ENCODE measurements at regions not wholly inside any gene's neighbourhood (a gene's known extent, or its start where the extent isn't known, plus 50 kb on each side); places are given as distances from the start of the nearest gene placed in this dataset.
A peak's percentile ranks its signal among the peaks of the same experiment; 100 is the strongest.

DNA sequence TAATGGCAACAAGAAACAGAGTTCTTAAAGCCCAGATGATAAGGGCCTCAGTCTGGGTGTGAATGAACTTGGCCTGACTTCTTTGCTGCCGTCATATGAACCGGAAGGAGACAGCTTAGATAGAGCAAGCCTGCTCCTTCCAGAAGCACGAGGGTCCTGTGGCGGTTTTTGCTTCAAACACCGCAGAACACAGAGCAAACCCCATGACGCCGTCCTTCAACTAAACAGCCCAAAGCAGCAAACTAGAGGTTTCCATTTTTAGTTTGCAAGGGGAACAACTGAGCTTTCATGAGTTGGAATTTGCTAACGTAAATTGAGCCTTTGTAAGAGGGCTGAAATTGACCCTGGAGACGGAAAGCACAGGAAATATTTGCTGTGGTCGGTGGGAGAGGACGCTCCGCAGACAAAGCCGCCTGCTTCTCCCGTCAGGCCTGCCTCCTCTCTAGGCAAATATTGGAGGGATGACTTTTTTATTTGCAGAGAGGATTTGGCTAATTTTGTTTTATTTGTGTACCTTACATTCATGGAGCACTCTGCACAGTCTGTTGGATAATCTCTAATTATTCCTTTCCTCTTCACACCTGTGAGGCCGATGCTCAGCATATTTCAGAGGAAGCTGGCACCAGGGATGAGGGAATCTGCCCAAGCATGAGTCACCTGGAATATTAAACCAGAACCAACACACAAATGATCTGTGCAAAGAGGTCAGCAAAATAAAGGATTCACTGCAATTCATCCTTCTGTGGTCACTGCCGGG lies 134.0 kb upstream of the NCK2 start:
- Mint-ChIP-seq H3K36me3 (no peaks in the 10 kb centered on the region), H3K27ac (no peak overlapping the region), H3K9me3 (no peaks in the 10 kb centered on the region)
- ATAC-seq (no peak), DNase-seq (ENCODE audit: low spot score in 2 of 2) (no peak)

DNA sequence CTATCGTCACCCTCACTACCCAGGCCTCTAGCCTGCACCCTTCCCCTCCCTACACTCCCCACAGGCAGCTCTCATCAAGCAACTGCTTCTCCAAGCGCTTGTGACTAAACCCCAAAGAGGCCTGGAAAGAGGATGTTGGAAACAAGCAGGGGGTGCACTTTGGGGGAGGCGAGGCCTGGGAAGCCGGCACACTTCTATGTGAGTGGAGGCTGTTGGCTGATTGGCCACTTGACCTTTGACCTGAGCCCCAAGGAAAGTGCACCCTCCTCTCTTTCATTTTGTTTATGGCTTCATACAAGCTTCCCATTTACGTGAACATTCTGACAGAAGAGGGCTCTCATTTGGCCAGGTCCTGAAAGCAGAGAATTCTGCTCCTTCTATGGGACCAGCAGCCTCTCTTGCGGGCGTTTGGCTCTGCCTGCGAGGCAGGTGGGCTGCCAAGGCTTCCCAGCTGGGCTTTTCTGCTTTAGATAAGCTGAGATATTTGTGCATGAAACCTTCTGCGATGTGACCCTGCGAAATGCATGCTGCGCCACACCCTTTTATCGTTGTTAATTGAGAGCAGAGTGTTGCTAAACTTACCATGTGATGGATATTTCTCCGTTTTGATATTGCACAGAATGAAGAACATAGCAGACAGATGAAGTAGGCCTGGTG lies 134.8 kb upstream of the NCK2 start:
- no peak overlapping the region for H3K27ac Mint-ChIP-seq
- no peak for ATAC-seq
- no peak for DNase-seq (ENCODE audit: low spot score in 2 of 2)
- no peaks in the 10 kb centered on the region for H3K36me3 Mint-ChIP-seq
- H3K9me3 Mint-ChIP-seq, result no peaks in the 10 kb centered on the region

DNA sequence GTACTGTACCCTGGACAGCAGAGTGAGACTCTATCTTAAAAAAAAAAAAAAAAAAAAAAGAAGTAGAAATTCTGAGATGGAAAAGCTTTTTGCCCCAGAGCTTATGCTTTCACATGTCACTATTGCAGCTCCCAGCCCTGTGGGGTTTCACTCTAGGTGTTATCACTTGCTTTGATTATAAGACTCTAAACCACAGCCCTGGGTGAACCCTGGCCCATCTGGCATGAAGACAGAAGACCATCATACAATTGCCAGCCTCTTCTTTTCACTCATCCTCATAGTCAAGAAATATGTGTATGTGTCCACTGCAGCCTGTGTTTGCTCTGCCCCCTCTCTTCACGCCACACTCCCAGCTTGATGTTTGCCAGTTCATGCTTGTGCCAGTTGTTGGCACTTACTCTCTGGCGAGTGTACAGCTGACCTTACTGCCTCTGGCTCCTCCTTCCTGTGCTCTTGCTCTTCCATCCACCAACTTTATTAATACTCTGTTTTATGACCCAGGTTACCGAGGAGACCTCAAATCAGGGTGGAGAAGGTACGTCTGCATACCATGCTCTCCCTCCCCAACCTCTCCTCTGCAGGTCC lies 136.7 kb upstream of the NCK2 start:
- H3K36me3 Mint-ChIP-seq, result no peaks in the 10 kb centered on the region
- no peak for ATAC-seq
- no peak for DNase-seq (ENCODE audit: low spot score in 2 of 2)
- H3K27ac Mint-ChIP-seq, result no peak overlapping the region
- no peaks in the 10 kb centered on the region for H3K9me3 Mint-ChIP-seq

DNA sequence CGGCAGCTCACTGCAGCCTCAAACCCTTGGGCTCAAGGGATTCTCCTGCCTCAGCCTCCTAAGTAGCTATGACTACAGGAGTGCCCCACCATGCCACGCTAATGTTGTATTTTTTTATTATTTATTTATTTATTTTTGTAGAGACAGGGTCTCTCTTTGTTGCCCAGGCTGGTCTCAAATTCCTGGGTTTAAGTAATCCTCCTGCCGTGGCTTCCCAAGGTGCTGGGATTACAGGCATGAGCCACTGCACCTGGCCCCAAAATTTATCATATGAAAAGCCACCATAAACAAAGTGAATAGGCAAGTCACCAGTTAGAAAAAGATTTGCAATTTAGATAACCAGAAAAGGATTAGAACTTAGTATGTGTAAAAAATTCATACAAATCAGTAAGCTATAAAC lies 138.6 kb upstream of the NCK2 start:
- ATAC-seq (no peak), DNase-seq (ENCODE audit: low spot score in 2 of 2) (no peak)
- no peak overlapping the region for H3K27ac Mint-ChIP-seq
- H3K36me3 Mint-ChIP-seq, result no peaks in the 10 kb centered on the region
- no peaks in the 10 kb centered on the region for H3K9me3 Mint-ChIP-seq

DNA sequence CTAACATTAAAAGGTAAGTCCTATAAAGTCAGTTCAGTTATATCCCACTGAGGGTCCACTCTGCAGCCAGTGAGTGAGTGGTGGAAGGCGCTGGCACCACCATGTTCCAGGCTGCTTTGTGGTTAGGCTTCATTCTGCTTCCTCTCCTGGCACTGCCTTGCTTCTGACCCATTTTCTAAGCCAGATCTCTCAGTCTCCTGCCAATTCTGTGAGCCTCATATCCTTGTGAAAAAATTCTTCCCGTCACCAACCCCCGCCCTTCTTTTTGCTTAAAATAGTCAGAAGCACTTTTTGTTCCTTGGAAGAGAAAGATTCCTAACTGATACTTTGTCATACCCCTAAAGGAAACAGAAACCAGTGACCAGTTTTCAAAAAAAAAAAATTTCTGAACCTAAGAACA lies 139.8 kb upstream of the NCK2 start:
- ATAC-seq (no peak), DNase-seq (ENCODE audit: low spot score in 2 of 2) (no peak)
- H3K9me3 Mint-ChIP-seq, result no peaks in the 10 kb centered on the region
- H3K36me3 Mint-ChIP-seq, result peaks cover 0 to 3% of the 10 kb centered on the region in 2 donors
- no peak overlapping the region for H3K27ac Mint-ChIP-seq

DNA sequence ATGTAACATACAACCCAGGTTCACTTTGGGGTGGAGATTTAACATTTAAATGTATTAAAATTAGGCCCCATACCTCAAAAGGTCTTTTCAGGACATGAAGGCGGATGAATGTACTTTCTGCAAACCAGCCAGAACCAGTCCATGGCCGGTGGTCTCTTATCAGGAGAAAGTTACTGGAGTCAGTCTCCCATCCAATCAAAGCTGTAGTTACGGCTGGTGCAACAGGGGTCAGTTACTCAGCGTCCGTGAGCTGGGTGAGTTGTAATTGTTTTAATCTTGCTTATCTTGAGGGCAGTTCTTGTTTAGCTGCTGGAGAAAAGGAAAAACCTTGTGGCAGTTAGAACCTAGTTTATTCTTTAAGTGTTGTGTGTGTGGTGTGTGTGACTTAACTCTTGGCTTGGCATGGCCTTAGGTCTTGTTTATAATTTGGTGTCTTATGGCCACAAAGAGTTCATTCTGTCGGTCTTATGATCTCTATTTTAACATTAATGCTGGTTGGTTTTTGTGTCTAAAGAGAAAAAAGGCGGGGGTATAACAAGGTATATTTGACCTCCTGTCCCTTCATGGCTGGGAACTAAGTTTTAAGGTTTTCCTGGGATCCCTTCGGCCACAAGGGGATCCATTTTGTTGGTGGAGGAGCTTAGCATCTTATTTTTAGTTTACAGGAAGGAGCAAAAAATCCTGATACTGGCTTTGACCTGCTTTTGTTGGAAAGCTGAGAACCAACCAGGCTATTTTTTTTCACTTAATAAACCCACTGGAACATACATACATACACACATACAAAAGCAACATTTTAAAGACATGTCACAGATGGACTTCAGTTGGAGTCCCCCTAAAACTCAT lies 143.5 kb upstream of the NCK2 start:
- DNase-seq (ENCODE audit: low spot score in 2 of 2), result no peak
- no peaks in the 10 kb centered on the region for H3K9me3 Mint-ChIP-seq
- no peak overlapping the region for H3K27ac Mint-ChIP-seq
- peaks cover 0 to 4% of the 10 kb centered on the region in 2 donors for H3K36me3 Mint-ChIP-seq
- no peak for ATAC-seq

DNA sequence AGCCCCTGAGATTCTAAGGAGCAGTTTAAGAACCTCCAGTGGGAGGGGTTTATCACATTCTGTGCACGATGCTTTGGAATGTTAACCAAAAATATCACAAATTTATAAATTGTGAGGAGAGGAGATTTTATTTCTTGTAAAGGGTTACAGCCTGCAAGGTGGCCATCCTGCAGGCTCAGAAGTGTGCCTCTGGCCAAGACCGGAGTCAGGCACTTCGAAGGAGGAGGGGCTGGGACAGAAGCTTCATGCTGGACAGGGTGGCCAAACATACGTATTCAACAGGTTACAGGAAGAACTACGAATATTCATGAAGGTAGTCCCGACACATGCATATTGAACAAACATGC lies 144.1 kb upstream of the NCK2 start:
- no peak for ATAC-seq
- Mint-ChIP-seq H3K27ac (no peak overlapping the region), H3K36me3 (peaks cover 0 to 4% of the 10 kb centered on the region in 2 donors), H3K9me3 (no peaks in the 10 kb centered on the region)
- DNase-seq (ENCODE audit: low spot score in 2 of 2), result no peak

DNA sequence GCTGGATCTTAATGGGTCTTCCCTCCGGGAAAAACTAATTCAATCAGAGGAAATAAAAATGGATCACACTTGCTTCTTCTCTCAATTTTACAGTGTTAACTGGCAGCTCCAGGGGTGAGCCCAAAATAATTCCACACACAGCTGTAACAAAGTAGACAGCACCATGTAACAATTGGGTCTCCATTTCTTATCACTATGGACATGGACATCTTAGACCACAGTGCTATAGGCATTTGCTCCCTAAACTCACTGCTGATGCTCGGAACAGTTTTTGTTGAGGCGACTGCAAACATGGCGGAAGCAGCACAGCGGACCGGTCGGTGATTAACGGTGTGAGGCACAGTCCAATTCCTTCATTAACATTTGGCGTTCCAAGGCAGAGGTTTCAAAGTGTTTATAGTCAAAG lies 144.7 kb upstream of the NCK2 start:
- no peak for ATAC-seq
- H3K27ac Mint-ChIP-seq, result peak overlapping the region in 1 of 2 donors; percentile 25

DNA sequence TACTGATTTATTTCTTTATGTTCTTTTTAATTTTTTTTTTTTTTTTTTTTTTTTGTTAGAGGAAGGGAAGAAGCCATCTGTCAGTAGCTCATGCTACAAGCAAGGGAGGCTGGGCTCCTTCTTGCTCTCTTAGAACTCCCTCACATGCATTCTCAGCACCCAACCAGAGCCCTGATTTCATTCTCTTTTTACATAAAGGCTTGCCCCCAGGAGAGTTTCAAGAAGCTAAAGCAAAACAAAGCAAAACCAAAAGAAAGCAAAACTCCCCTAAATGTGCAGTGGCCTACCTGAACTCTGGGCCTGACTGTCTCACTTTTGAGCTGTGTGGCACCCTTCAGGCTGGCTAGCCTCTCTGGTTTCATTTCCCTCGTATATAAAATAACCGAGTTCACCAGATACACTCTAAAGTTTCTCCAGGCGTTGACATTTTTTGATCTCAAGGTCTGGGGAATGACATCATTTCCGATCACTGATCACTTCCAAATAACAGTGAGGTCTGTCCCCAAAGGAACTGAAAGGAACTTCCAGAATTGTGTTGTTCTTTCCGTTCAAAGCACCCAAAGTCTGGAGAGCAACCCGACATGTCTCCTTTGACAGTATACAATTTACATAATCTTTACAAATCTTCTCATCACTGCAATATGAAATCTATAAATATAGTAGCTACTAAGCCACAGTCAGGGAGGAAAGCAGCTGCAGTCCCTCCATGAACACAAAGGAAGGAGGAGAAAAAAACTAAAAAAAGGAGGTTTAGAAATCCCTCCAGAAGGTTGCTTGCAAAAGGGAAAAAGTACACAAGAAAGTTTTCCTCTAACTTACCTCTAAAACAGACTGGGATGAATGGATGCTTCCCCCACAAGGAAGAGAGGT lies 145.6 kb upstream of the NCK2 start:
- ATAC-seq (peak; percentile 26 to 47), DNase-seq (ENCODE audit: low spot score in 2 of 2) (no peak)
- Mint-ChIP-seq H3K36me3 (peaks cover 0 to 4% of the 10 kb centered on the region in 2 donors), H3K9me3 (no peaks in the 10 kb centered on the region), H3K27ac (peak overlapping the region in 1 of 2 donors; percentile 28)

More for the DNA sequence above, 144.7 kb upstream of the NCK2 start:
- no peaks in the 10 kb centered on the region for H3K9me3 Mint-ChIP-seq
- DNase-seq (ENCODE audit: low spot score in 2 of 2), result no peak
- peaks cover 0 to 4% of the 10 kb centered on the region in 2 donors for H3K36me3 Mint-ChIP-seq

DNA sequence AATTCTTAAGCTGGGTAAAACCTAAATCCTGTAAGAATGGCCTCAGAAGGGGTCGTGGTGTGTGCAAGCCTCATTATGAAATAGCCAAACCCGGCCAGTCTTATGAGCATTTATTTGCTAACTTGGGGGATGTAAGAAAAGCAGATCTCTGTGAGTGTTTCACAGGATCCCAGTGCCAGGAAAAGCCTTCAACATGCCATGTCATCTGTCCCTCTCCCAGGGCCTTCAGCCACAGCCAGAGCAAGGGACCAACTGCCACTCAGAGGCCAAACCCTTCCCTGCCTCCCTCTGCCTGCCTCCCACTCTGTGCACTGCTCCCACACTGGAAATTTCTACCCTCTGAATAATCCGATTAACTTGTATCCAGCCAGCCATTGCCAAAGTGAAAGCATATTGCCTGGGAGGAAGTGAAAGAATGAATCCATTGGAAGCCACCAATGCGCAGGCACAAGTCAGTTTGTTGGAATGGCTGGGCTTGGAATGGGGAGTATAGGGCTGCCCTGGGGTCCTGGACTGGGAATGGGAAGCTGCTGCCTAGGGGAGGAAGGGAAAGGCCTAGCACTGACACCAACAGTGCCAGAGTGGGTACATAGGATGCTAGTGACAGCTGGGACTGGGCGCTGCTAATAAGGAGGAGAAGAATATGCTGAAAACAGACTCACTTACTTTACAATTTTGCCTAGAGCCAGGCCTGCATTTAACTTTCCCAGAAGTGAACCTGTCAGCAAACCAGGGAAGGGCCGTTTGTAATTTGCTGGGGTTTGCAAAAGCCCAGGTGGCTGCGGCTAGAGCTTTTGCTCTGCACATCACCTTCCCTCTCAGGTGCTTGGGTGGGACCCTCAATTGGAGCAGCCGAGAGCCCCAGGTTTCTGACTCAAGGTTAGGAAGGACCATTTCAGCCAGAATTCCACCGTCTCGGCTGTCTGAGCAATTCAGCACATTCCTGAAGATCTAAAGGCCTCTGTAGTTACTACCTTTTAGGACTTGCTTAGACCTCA lies 146.6 kb upstream of the NCK2 start:
- H3K27ac Mint-ChIP-seq, result peak overlapping the region in 1 of 2 donors; percentile 1
- DNase-seq (ENCODE audit: low spot score in 2 of 2) (no peak), ATAC-seq (no peak)
- H3K9me3 Mint-ChIP-seq, result no peaks in the 10 kb centered on the region
- H3K36me3 Mint-ChIP-seq, result peaks cover 0 to 4% of the 10 kb centered on the region in 2 donors

DNA sequence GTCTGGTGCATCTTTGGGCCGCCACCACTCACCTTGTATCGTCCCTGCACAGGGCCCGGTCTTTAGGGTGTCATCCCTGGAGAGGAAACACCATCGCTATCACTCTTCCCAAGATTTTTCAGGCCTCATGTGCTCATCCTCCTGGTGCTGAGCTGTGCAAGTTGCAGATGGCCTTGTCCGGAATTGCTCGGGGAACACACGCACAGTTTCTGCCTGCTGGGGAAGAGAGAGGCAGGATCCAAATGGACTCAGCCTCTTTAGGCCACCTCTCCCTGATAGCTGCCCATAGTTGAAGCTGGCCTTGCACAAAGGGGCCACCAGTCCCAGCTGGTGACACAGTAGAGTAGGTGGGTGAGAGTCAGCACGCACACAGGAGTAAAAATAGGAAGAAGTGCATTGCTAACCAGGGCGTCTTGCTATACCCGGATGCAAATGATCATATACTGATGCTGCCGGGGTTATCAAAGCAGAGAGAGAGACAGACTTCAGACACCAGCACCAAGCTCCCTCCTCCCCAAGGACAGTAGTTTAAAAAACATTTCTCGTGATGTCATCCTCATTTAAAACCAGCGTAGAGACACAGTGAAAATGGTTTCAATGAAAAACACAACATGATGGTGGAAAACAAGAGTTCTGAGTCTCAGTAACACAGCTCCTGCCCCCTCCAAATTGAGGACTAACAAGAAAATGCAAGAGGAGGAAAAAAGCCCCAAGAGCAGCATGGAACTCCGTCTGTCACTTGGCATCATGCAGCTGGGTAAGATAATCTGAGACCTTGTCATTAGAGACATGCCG lies 147.5 kb upstream of the NCK2 start:
- Mint-ChIP-seq H3K27ac (peak overlapping the region in 1 of 2 donors; percentile 69), H3K36me3 (peaks cover 0 to 4% of the 10 kb centered on the region in 2 donors), H3K9me3 (no peaks in the 10 kb centered on the region)
- ATAC-seq, result no peak
- no peak for DNase-seq (ENCODE audit: low spot score in 2 of 2)

DNA sequence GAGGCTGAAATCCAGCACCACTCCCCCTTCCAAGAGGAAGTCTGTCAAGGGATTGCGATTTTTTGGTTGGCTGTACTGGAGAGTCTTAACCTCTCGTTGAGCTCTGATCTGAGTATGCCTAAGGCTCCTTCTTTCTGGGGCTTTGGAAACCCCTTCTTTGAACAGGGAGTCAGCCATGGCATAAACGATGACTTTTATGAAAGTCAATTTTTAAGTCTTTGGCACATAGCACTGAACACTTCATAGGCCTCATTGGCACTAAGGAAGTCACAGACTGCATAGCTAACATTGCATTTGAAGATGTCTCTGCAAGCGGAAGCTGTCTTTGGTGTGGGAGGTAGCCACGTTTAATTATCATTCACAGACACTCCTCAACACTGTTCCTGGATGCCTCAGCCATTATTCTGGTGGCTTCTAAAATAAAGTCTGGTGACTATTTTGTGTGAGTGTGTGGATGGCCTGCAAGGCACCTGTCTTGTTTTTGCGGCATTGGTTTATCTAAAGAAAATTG lies 148.2 kb upstream of the NCK2 start:
- Mint-ChIP-seq H3K27ac (no peak overlapping the region), H3K9me3 (no peaks in the 10 kb centered on the region), H3K36me3 (peaks cover 0 to 4% of the 10 kb centered on the region in 2 donors)
- ATAC-seq (no peak), DNase-seq (ENCODE audit: low spot score in 2 of 2) (no peak)

DNA sequence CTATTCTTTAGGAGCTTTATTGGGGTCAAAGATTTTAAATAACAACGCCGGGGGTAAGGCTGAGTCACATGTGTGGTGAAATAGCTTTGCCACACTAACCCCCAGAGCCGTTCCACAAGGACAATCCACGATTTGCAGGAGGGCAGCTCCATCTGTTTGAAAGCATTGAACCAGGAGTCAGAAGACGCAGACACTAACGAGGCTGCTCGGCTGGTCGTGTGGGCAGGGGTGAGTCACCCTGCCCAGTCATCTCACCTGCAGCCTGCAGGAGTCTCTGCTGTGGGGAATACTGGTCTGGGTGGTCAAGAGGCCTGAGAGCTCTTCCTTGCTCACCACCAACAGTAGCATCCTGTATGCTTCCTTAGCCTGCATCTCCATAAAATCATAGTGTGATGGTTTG lies 149.2 kb upstream of the NCK2 start:
- H3K27ac Mint-ChIP-seq, result no peak overlapping the region
- peak; percentile 62 to 90 for ATAC-seq
- no peak for DNase-seq (ENCODE audit: low spot score in 2 of 2)
- H3K9me3 Mint-ChIP-seq, result no peaks in the 10 kb centered on the region
- H3K36me3 Mint-ChIP-seq, result peaks cover 0 to 4% of the 10 kb centered on the region in 2 donors

DNA sequence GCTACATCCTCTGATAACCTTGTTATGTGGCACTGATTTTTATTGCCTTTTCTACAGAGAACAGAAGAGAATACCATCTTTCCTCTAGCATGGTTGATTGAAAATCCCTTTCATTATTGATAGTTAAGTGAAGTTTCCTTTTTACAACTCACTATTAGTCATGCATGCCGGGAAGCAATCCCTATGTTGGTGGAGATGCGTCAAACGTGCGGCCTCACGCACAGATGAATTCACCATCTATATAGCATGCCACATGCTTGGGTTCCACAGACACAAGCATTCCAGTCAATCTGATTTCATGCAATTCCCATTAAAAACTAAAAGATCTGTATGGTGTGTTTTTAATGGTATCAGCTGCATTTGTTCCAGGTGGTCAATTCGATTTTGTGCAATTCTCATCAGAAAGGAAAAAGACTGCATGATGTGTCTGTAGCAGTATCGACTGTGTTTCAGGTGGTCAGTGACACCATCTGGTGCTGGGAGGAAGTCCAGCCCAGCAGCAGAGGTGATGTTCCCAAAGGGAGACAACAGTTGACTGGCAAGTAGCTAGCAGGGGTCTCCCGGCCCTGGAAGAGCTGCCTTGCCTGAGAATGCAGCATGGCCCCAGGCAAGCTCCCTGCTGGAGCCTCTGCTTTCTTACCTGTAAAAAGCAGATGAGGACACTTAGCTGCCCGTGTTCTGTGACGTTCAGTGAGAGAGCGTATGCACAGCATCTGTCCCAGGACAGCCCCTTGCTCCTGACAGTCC lies 151.3 kb upstream of the NCK2 start:
- no peak overlapping the region for H3K27ac Mint-ChIP-seq
- peaks cover 8 to 10% of the 10 kb centered on the region in 2 donors for H3K9me3 Mint-ChIP-seq
- peaks cover 0 to 19% of the 10 kb centered on the region in 2 donors for H3K36me3 Mint-ChIP-seq
- ATAC-seq (no peak), DNase-seq (ENCODE audit: low spot score in 2 of 2) (no peak)
